H9 (cell line): ENCODE measurements at regions not wholly inside any gene's neighbourhood (a gene's known extent, or its start where the extent isn't known, plus 50 kb on each side); places are given as distances from the start of the nearest gene placed in this dataset.

Experiments
- DNase-seq: peaks from one replicate; pipeline ENCODE4 v3.0.0-alpha.2; 2017
- H2AFZ ChIP-seq: one replicate; pipeline ENCODE4 v1.6.1; 2013; ENCODE audit warnings: mild to moderate bottlenecking, low read length, control low read depth, moderate library complexity
- H2AK5ac ChIP-seq: 2 replicates; pipeline ENCODE4 v1.6.1; 2013; ENCODE audit warnings: low read length, control low read depth, mixed read lengths; ENCODE audit not compliant: insufficient read length
- H2BK120ac ChIP-seq: one replicate; pipeline ENCODE4 v1.6.1; 2013; ENCODE audit warnings: low read depth, mild to moderate bottlenecking, low read length, control low read depth, inconsistent platforms; ENCODE audit not compliant: poor library complexity, severe bottlenecking
- H2BK12ac ChIP-seq: 2 replicates; pipeline ENCODE4 v1.6.1; 2013; ENCODE audit warnings: low read length, control low read depth, mixed read lengths, low read depth; ENCODE audit not compliant: insufficient read length
- H2BK15ac ChIP-seq: 2 replicates; pipeline ENCODE4 v1.6.1; 2013; ENCODE audit warnings: low read depth, low read length, control low read depth
- H2BK20ac ChIP-seq: one replicate; pipeline ENCODE4 v1.6.1; 2013; ENCODE audit warnings: low read depth, mild to moderate bottlenecking, low read length, control low read depth, inconsistent platforms; ENCODE audit not compliant: poor library complexity, severe bottlenecking
- H2BK5ac ChIP-seq: 2 replicates; pipeline ENCODE4 v1.6.1; 2013; ENCODE audit warnings: low read length, control low read depth, mixed read lengths; ENCODE audit not compliant: insufficient read length
- H3K14ac ChIP-seq: 2 replicates; pipeline ENCODE4 v1.6.1; 2013; ENCODE audit warnings: low read length, control low read depth; ENCODE audit not compliant: insufficient read depth
- H3K18ac ChIP-seq: 2 replicates; pipeline ENCODE4 v1.6.1; 2013; ENCODE audit warnings: low read depth, mild to moderate bottlenecking, mixed read lengths, low read length, control low read depth; ENCODE audit not compliant: insufficient read length
- H3K23ac ChIP-seq: 2 replicates; pipeline ENCODE4 v1.6.1; 2013; ENCODE audit warnings: low read length, control low read depth, mixed read lengths, low read depth; ENCODE audit not compliant: insufficient read length
- H3K23me2 ChIP-seq: 2 replicates; pipeline ENCODE4 v1.6.1; 2013; ENCODE audit warnings: low read depth, mild to moderate bottlenecking, mixed read lengths, low read length, control low read depth; ENCODE audit not compliant: insufficient read length, poor library complexity, severe bottlenecking
- H3K27ac ChIP-seq: 2 replicates; pipeline ENCODE4 v1.5.1; 2013; ENCODE audit warnings: low read length, control low read depth, mixed read lengths, low read depth; ENCODE audit not compliant: insufficient read length
- H3K27me3 ChIP-seq: 2 replicates; pipeline ENCODE4 v1.6.1; 2013; ENCODE audit warnings: low read length, control low read depth, inconsistent platforms; ENCODE audit not compliant: insufficient read depth
- H3K4ac ChIP-seq: 2 replicates; pipeline ENCODE4 v1.6.1; 2013; ENCODE audit warnings: low read depth, mild to moderate bottlenecking, control low read depth, inconsistent platforms, low read length, moderate library complexity
- H3K4me1 ChIP-seq: 2 replicates; pipeline ENCODE4 v1.6.1; 2013; ENCODE audit warnings: low read length, control low read depth, inconsistent platforms; ENCODE audit not compliant: insufficient read depth
- H3K4me2 ChIP-seq: 2 replicates; pipeline ENCODE4 v1.6.1; 2013; ENCODE audit warnings: low read length, control low read depth, mixed read lengths; ENCODE audit not compliant: insufficient read length, insufficient read depth
- H3K56ac ChIP-seq: 2 replicates; pipeline ENCODE4 v1.6.1; 2013; ENCODE audit warnings: low read depth, mild to moderate bottlenecking, mixed read lengths, low read length, control low read depth; ENCODE audit not compliant: insufficient read length
- H3K79me1 ChIP-seq: 2 replicates; pipeline ENCODE4 v1.6.1; 2013; ENCODE audit warnings: low read depth, mild to moderate bottlenecking, moderate library complexity, low read length, control low read depth, inconsistent platforms; ENCODE audit not compliant: insufficient read depth, poor library complexity, severe bottlenecking
- H3K79me2 ChIP-seq: 2 replicates; pipeline ENCODE4 v1.6.1; 2013; ENCODE audit warnings: low read length, control low read depth, inconsistent platforms; ENCODE audit not compliant: insufficient read depth
- H3K9ac ChIP-seq: 2 replicates; pipeline ENCODE4 v1.6.1; 2013; ENCODE audit warnings: low read length, control low read depth, mixed read lengths; ENCODE audit not compliant: insufficient read length; ENCODE audit errors: extremely low read depth
- H3K9me3 ChIP-seq: one replicate; pipeline ENCODE4 v1.6.1; 2013; ENCODE audit warnings: low read depth, low read length, inconsistent platforms; ENCODE audit not compliant: control insufficient read depth
- H3T11ph ChIP-seq: one replicate; pipeline ENCODE4 v1.6.1; 2013; ENCODE audit warnings: mild to moderate bottlenecking, low read length, control low read depth, inconsistent platforms
- H4K20me1 ChIP-seq: one replicate; pipeline ENCODE4 v1.6.1; 2013; ENCODE audit not compliant: control insufficient read depth, insufficient read length, insufficient read depth
- H4K5ac ChIP-seq: 2 replicates; pipeline ENCODE4 v1.6.1; 2013; ENCODE audit warnings: low read depth, mild to moderate bottlenecking, mixed read lengths, low read length, control low read depth; ENCODE audit not compliant: insufficient read length
- H4K8ac ChIP-seq: replicated peaks from 2 replicates; pipeline ENCODE4 v1.6.1; 2013; ENCODE audit warnings: low read length, control low read depth, mixed read lengths, low read depth; ENCODE audit not compliant: insufficient read length
- H4K91ac ChIP-seq: 2 replicates; pipeline ENCODE4 v1.6.1; 2013; ENCODE audit warnings: low read depth, mild to moderate bottlenecking, moderate library complexity, mixed read lengths, low read length, control low read depth; ENCODE audit not compliant: insufficient read length
- H3K27ac Mint-ChIP-seq, 3 experiments: 2 replicates in 2 of 3; 3 replicates in 1 of 3; pipeline ENCODE4 v1.8.0; 2020 to 2021; ENCODE audit warnings: mixed read lengths in 3 of 3, mild to moderate bottlenecking in 1 of 3, moderate library complexity in 1 of 3
- H3K27me3 Mint-ChIP-seq: 2 replicates; pipeline ENCODE4 v1.8.0; 2021; ENCODE audit warnings: low read depth, mild to moderate bottlenecking, moderate library complexity, mixed read lengths
- H3K36me3 Mint-ChIP-seq, 3 experiments: 2 replicates in 2 of 3; 3 replicates in 1 of 3; pipeline ENCODE4 v1.8.0; 2020 to 2021; ENCODE audit warnings: low read depth in 3 of 3, mixed read lengths in 3 of 3; ENCODE audit not compliant: insufficient read depth in 1 of 3
- H3K4me1 Mint-ChIP-seq, 2 experiments: 2 replicates each; pipeline ENCODE4 v1.8.0; 2020; ENCODE audit warnings: mixed read lengths in 2 of 2
- H3K4me3 Mint-ChIP-seq, 2 experiments: 2 replicates in 1 of 2; 3 replicates in 1 of 2; pipeline ENCODE4 v1.8.0; 2020 to 2021; ENCODE audit warnings: mild to moderate bottlenecking in 2 of 2, mixed read lengths in 2 of 2, moderate library complexity in 1 of 2
- H3K9me3 Mint-ChIP-seq, 2 experiments: 2 replicates in 1 of 2; 3 replicates in 1 of 2; pipeline ENCODE4 v1.8.0; 2020; ENCODE audit warnings: mild to moderate bottlenecking in 2 of 2, mixed read lengths in 2 of 2, moderate library complexity in 1 of 2
- CTCF ChIP-seq: fragments of 200-600 bp; sonication (generic); conservative IDR thresholded peaks from 3 replicates; pipeline ENCODE4 v1.8.0; 2021; ENCODE audit warnings: antibody characterized with exemption, mild to moderate bottlenecking
- WGBS: extraction: QIAGEN DNeasy Blood & Tissue Kit; methylation state at CpG from one replicate; pipeline ENCODE4 v1.1.7; 2013; ENCODE audit warnings: missing lambda C conversion rate, low lambda C conversion rate, mixed read lengths; ENCODE audit not compliant: insufficient read length; ENCODE audit errors: extremely low coverage; 5-methylcytosine and 5-hydroxymethylcytosine counted together

DNA sequence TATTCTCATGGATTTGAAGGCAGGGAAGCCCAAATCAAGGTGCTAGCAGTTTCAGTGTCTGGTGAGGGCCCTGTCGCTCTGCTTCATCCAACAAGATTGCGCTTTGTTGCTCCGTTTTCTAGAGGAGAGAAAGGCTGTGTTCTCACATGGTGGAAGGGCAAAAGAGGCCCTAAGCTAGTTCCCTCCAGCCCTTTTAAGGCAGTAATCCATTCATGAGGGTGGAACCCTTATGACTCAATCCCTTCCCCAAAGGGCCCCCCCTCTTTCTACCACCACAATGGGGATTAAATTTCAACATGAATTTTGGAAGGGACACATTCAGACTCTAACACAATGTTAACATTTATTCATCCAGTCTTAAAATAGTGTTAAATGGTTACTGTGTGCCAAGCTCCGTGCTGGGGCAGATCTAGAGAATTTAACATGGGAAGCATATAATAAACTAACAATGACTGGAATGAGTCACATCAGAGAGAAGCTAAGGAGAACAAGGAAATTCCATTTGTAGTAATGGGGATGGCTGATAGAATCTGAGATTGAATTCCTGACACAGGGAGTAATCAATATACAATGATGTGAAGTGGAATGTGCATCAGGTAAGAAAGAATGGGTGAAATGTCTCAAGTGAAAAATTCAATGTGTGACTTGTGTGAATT lies 382.8 kb upstream of the ZNF608 start:
- H3K4me2 ChIP-seq, result no peak overlapping the region
- peaks cover under 1 to 2% of the 10 kb centered on the region in 2 experiments; a peak in 3 of 4 replicates for H3K4me1 Mint-ChIP-seq
- no peak overlapping the region for H2BK20ac ChIP-seq
- no peak overlapping the region for H2BK15ac ChIP-seq
- H4K5ac ChIP-seq, result no peak overlapping the region
- H3K27ac Mint-ChIP-seq, result no peak overlapping the region
- H4K20me1 ChIP-seq, result no peaks in the 10 kb centered on the region
- no peak overlapping the region for H4K91ac ChIP-seq
- no peaks in the 10 kb centered on the region for H3K23me2 ChIP-seq
- DNase-seq, result no peak
- WGBS, result no CpG with 5 or more reads among the region's 4 CpGs
- H3K27me3 ChIP-seq, result no peaks in the 10 kb centered on the region
- no peak overlapping the region for H3K4ac ChIP-seq
- H2BK120ac ChIP-seq, result no peak overlapping the region
- no peak overlapping the region for H3K9ac ChIP-seq
- no peak overlapping the region for H2BK12ac ChIP-seq
- H2AFZ ChIP-seq, result no peak overlapping the region
- no peak for TF ChIP-seq CTCF
- H3K36me3 Mint-ChIP-seq, result peaks cover 0 to 3% (median 2%) of the 10 kb centered on the region in 3 experiments; a peak in 1 of 7 replicates
- no peak overlapping the region for H2AK5ac ChIP-seq
- no peak overlapping the region for H4K8ac ChIP-seq
- no peak overlapping the region for H3K56ac ChIP-seq
- H2BK5ac ChIP-seq, result no peak overlapping the region
- no peak overlapping the region for H3K4me3 Mint-ChIP-seq
- H3K18ac ChIP-seq, result no peak overlapping the region
- H3K27me3 Mint-ChIP-seq, result no peaks in the 10 kb centered on the region
- H3K4me1 ChIP-seq, result no peaks in the 10 kb centered on the region; the same call in 1 of the 2 replicates
- no peak overlapping the region for H3T11ph ChIP-seq
- H3K9me3 Mint-ChIP-seq, result no peaks in the 10 kb centered on the region
- no peak overlapping the region; the same call in 1 of the 2 replicates for H3K14ac ChIP-seq
- H3K79me2 ChIP-seq, result no peaks in the 10 kb centered on the region
- no peaks in the 10 kb centered on the region for H3K9me3 ChIP-seq
- H3K79me1 ChIP-seq, result no peaks in the 10 kb centered on the region
- H3K23ac ChIP-seq, result no peak overlapping the region
- H3K27ac ChIP-seq, result no peak overlapping the region
